Esophagus mucosa (tissue), 1 donor: ENCODE measurements at regions not wholly inside any gene's neighbourhood (a gene's known extent, or its start where the extent isn't known, plus 50 kb on each side); places are given as distances from the start of the nearest gene placed in this dataset.

ENCODE experiments used
- ATAC-seq: fragments of 200-7000 bp; cut with Tn5 transposase; one replicate; pipeline ENCODE4 v1.9.1; 2020
- donor health status: DM: yes; HTN: yes; CAD: no.

- ATAC-seq, result no peak
These were observed 68.4 kb upstream of the IZUMO3 start for GRCh38 chr9:24614070-24614469.

DNA sequence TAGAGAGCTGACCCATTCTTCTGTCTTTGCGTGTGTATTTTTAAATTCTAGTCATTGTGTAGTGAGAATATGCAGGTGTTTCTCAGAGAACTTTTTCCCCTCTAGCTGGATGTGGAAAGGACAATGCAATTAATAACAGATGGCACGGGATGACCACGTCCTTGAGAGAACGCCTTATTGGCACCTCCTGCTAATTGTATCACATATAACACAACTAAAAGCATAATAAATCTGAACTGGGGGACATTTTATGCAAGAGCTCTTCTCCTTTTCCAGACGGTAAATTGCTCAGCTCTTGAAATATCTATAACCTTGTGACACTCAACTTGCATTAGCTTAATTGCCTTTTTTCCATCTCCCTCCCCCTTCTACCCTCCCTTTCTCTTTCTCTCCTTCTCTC lies 62.9 kb upstream of the IZUMO3 start:
- ATAC-seq, result no peak

DNA sequence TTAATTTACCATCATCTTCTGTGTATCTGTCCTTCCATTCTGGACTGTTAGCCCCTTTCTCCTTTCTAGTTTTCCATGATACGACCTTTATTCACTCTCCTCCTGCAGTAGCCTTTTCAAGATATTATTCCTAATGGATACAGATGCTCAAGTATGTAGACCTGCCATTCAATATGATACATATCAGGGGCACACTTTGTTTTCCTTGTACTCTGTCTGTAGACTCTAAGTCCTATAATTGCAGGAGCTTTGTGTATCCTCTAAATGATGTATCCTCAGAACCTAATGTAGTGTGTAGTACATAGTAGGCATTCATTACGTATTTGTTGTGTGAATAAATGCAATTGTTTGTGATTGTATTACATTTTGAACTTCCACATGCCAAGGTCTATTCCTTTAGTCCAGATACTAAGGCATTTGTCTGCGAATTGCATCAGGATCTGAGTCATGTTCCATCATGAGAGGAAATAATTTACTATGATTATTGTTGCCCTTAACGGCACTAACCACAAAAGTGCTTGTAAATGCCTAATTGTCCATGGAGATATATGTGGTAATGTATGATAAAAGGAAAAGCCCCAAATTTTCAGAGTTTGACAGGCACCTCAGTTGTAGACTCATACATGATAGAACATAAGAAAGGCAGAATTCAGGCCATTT lies 57.1 kb upstream of the IZUMO3 start:
- no peak for ATAC-seq
